Effector memory CD8-positive, alpha-beta T cell (primary cell): ENCODE measurements at regions not wholly inside any gene's neighbourhood (a gene's known extent, or its start where the extent isn't known, plus 50 kb on each side); places are given as distances from the start of the nearest gene placed in this dataset.

Source experiments
- ATAC-seq: fragments of 150-1000 bp; cut with Tn5 transposase; replicated peaks from 2 replicates; pipeline ENCODE4 v1.10.0; 2021; ENCODE audit warnings: mild to moderate bottlenecking, moderate library complexity
- DNase-seq, 3 experiments: peaks; one replicate each; pipeline ENCODE4 v3.0.0; 2021
- H3K27ac Mint-ChIP-seq, 2 donors: one replicate each; pipeline ENCODE4 v1.8.0; 2022; ENCODE audit warnings: mild to moderate bottlenecking in 2 of 2, mixed read lengths in 2 of 2, moderate library complexity in 2 of 2
- H3K27me3 Mint-ChIP-seq, 2 donors: one replicate each; pipeline ENCODE4 v1.8.0; 2022; ENCODE audit warnings: mixed read lengths in 2 of 2
- H3K36me3 Mint-ChIP-seq: one replicate; pipeline ENCODE4 v1.8.0; 2022; ENCODE audit warnings: mild to moderate bottlenecking, moderate library complexity, mixed read lengths; ENCODE audit not compliant: insufficient read depth
- H3K4me1 Mint-ChIP-seq, 2 donors: one replicate each; pipeline ENCODE4 v1.8.0; 2022; ENCODE audit warnings: low read depth in 2 of 2, mixed read lengths in 2 of 2
- H3K4me3 Mint-ChIP-seq, 2 donors: one replicate each; pipeline ENCODE4 v1.8.0; 2022; ENCODE audit warnings: mild to moderate bottlenecking in 2 of 2, mixed read lengths in 2 of 2, moderate library complexity in 2 of 2
- H3K9me3 Mint-ChIP-seq, 2 donors: one replicate each; pipeline ENCODE4 v1.8.0; 2022; ENCODE audit warnings: mixed read lengths in 2 of 2

DNA sequence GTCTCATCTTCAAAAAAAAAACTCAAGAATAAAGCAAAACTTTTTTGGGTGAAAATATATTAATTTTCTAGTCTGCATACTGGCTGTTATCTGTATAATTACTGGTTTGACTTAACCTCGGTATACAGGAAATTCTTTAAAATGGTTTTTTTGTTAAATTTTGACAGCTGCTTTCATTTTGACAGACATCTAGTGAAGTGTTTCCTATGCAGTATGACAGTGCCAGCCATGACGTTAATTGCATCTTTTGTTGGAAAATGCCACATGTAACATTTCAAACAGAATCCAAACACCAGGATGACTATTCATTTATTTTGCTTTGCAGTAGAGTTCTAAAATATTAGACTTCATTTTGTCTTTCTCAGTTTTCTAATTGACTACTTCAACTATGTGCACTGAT lies 460.4 kb downstream of the NXPH1 start:
- Mint-ChIP-seq H3K27me3 (no peaks in the 10 kb centered on the region), H3K4me3 (no peak overlapping the region), H3K9me3 (peaks cover 0 to 3% of the 10 kb centered on the region in 2 donors), H3K27ac (no peak overlapping the region), H3K36me3 (no peaks in the 10 kb centered on the region), H3K4me1 (no peaks in the 10 kb centered on the region)
- ATAC-seq (no peak), DNase-seq (no peak)

DNA sequence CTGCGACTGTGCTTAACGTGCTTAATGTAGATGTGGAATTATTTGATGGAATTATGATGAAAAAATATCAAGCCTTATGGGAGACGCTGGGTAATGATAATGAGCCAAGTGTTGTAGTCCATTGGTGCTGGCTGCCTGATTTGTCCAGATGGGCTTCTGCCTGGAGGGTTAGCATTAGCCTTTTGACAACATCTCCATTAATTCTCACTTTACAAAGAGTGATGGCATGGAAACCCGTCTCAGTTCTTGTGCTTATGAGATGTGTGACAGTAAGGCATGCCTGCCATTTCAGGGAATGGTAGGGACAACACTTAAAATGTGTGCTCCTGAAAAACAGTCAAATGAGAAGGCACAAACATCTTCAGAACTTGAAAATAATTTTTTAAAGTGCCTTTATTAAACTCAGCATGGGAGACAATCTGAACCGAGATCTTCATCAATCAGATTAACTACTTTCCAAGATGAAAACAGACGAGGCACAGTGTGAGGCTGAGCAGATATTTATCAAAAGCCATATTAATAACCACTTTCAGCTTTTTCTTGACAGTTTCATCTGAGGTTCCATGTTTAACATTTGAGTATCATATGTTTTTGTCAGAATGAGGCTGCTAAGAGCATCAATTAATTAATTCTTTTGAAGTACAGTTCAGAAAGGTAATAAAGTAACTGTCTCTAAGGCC lies 473.1 kb downstream of the NXPH1 start:
- H3K4me1 Mint-ChIP-seq, result no peaks in the 10 kb centered on the region
- no peaks in the 10 kb centered on the region for H3K27me3 Mint-ChIP-seq
- H3K4me3 Mint-ChIP-seq, result no peak overlapping the region
- no peak overlapping the region for H3K27ac Mint-ChIP-seq
- no peaks in the 10 kb centered on the region for H3K36me3 Mint-ChIP-seq
- peaks cover 0 to 6% of the 10 kb centered on the region in 2 donors for H3K9me3 Mint-ChIP-seq
- DNase-seq, result no peak
- no peak for ATAC-seq

DNA sequence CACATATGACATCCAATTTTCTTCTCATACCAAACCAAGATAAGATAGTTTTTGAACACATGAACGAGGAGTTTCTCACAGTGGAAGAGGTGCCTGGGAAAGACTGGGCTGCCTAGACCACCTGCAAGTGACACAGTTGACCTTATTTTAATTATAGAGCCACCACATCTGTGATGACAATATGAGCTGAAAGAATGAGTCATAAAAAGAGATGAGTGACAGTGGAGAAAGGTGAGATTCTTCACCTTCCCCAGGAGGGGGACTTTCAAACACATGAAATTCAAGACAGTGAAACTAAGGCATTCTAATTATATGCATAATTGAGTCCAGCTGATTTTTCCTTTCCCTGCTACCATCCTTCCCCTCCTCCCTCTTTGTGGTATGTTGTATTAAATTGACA lies 475.5 kb downstream of the NXPH1 start:
- peaks cover 0 to 3% of the 10 kb centered on the region in 2 donors for H3K9me3 Mint-ChIP-seq
- DNase-seq (no peak), ATAC-seq (no peak)
- no peak overlapping the region for H3K4me3 Mint-ChIP-seq
- no peaks in the 10 kb centered on the region for H3K36me3 Mint-ChIP-seq
- no peaks in the 10 kb centered on the region for H3K4me1 Mint-ChIP-seq
- H3K27me3 Mint-ChIP-seq, result no peaks in the 10 kb centered on the region
- no peak overlapping the region for H3K27ac Mint-ChIP-seq

DNA sequence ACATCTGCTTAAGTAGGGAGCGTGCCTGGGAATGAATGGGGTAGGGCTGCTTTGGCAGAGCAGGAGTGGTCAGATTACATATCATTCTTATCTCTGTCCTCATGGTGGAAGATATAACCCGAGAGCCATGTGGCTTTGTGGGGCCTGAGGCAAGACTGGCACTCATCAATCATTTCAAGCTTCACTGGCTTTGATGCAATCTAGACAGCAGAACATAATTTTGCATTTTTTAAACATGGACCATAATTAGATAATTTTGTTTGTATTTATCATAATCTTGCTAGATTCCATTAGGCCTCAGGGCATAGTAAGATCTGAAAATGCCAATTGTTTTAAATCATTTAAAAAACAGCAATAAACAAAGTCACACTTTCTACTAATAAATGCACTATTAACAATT lies 480.3 kb downstream of the NXPH1 start:
- Mint-ChIP-seq H3K4me3 (no peak overlapping the region), H3K4me1 (no peaks in the 10 kb centered on the region), H3K27ac (no peak overlapping the region), H3K9me3 (peaks cover 0 to 2% of the 10 kb centered on the region in 2 donors), H3K36me3 (no peaks in the 10 kb centered on the region), H3K27me3 (no peaks in the 10 kb centered on the region)
- ATAC-seq (no peak), DNase-seq (no peak)

DNA sequence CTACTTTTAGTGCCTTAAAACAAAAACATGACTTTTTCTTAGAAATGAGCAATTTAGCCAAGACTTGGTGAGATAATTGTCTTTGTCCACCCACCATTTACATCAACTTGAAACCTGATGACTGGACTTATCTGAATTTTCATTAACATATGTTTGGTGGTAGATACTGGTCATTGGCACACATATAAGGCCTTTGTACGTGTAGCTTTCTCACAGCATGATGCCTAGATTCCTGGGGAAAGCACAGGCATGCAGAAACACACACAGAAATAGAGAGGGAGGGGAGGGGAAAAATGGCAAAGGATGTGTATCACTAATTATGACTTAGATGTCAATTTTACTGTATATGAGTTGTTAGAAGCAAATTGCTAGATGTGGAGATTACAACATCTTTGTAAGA lies 488.4 kb downstream of the NXPH1 start:
- Mint-ChIP-seq H3K36me3 (no peaks in the 10 kb centered on the region), H3K27ac (no peak overlapping the region)
- no peak for DNase-seq

DNA sequence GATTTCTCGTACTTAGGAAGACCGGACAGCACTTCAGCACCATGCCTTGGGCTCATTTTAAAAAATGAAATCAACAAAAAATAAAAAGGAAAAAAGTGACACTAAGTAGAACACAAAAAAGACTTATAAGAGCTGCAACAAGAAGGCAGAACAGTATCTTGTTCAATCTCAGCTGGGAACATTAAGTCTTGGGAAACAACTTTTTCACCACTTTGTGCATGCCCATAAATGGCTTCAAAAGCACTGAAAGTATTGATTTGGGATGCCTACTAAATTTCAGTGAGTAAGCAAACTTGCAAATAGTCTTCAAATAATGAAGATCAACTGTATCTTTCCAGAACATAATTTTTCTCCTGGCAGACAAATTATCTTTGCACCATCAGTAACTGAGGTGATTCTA lies 489.3 kb downstream of the NXPH1 start:
- ATAC-seq, result no peak
- Mint-ChIP-seq H3K27ac (no peak overlapping the region), H3K4me1 (no peaks in the 10 kb centered on the region), H3K36me3 (no peaks in the 10 kb centered on the region), H3K27me3 (no peaks in the 10 kb centered on the region), H3K4me3 (no peak overlapping the region), H3K9me3 (peaks cover 0 to 5% of the 10 kb centered on the region in 2 donors)
- DNase-seq, result no peak

More for the DNA sequence above, 488.4 kb downstream of the NXPH1 start:
- no peaks in the 10 kb centered on the region for H3K4me1 Mint-ChIP-seq
- ATAC-seq, result no peak
- no peaks in the 10 kb centered on the region for H3K27me3 Mint-ChIP-seq
- H3K9me3 Mint-ChIP-seq, result peaks cover 0 to 5% of the 10 kb centered on the region in 2 donors
- H3K4me3 Mint-ChIP-seq, result no peak overlapping the region

DNA sequence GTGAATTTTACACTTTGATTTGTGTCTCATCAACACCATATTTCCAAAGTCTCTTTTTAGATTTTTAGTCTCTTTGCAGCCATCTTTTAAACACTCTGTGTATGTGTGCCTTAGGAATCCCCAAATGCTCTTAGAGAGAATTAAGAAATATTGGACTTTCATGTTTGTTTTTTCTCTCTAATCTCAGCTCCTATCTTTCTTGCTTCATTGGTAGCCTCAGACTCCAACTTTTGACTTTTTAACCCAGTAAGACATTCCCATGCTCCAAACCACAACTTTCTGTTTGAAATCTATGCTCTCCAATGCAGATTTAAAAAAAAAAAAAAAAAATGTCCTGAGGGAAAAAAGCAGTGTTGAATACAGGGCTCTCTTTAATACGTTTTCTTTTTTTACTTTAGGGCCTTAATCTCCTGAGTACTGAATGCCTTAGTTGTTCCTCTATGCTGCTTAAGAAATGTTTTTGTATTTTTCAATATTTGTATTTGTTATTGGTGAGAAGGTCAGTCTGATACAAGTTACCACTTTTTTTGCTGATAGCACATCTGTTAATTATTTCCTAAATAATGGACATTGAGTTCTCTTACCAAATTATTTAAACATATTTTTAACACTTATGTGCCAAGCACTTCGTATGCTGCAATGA lies 489.9 kb downstream of the NXPH1 start:
- Mint-ChIP-seq H3K4me3 (no peak overlapping the region), H3K9me3 (peaks cover 0 to 5% of the 10 kb centered on the region in 2 donors), H3K4me1 (no peaks in the 10 kb centered on the region), H3K36me3 (no peaks in the 10 kb centered on the region), H3K27me3 (no peaks in the 10 kb centered on the region), H3K27ac (no peak overlapping the region)
- DNase-seq, result no peak
- no peak for ATAC-seq

DNA sequence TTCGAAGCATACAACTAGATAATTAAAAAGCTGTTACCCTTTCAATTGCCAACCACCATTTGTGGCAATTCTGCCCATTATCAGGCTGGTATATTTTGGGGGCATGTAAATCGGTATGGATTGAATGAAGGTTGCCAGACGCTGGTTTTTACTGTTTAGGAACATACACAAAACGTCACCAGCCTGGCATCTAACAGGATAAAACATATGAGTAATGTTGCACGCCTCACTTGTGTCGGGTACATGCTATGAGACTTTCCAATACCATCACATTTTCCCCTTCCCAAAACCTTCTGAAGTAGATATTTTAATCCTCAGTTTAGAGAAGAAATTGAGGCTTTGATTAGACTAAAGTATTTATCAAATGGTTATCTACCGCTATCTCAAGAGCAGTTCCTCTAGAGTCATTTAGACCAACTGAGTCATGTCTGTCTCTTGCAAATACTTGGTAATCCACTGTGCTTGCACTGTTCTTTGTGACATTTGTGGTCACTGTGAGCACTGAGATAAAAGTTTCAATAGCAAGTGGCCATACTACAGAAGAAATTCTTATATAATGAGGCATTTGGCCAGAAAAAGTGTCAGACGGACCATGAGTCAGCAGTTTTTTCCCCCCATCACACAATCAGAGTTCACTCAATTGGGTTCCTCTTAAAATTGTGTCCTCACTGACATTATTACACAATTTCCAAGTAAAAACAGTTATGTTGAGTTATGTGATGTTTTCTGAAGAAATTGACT lies 498.7 kb downstream of the NXPH1 start:
- Mint-ChIP-seq H3K4me1 (no peaks in the 10 kb centered on the region), H3K36me3 (no peaks in the 10 kb centered on the region), H3K4me3 (no peak overlapping the region), H3K27me3 (no peaks in the 10 kb centered on the region), H3K27ac (no peak overlapping the region), H3K9me3 (peaks cover 8 to 21% of the 10 kb centered on the region in 2 donors)
- ATAC-seq, result no peak
- DNase-seq, result no peak

DNA sequence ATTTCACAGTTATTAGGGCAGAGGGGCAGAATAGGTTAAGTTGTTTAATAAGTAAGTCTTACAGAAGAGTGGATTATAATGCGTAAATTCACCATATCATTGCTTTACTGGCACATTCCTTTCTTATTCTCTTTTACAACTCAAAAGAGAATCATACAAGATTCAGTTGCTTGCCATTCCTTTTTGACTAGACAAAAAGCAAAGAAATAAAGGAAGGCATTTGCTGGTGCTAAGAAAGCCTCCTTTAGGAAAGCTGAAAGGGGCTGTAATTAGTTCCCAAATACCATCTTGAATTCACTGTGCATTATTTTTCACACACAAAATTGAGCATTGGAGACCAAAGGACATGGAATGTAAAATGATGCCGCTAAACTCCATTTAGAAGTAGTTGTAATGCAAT lies 499.3 kb downstream of the NXPH1 start:
- no peaks in the 10 kb centered on the region for H3K27me3 Mint-ChIP-seq
- H3K27ac Mint-ChIP-seq, result no peak overlapping the region
- no peaks in the 10 kb centered on the region for H3K36me3 Mint-ChIP-seq
- ATAC-seq (no peak), DNase-seq (no peak)
- no peaks in the 10 kb centered on the region for H3K4me1 Mint-ChIP-seq
- peaks cover 8 to 26% of the 10 kb centered on the region in 2 donors for H3K9me3 Mint-ChIP-seq
- H3K4me3 Mint-ChIP-seq, result no peak overlapping the region

DNA sequence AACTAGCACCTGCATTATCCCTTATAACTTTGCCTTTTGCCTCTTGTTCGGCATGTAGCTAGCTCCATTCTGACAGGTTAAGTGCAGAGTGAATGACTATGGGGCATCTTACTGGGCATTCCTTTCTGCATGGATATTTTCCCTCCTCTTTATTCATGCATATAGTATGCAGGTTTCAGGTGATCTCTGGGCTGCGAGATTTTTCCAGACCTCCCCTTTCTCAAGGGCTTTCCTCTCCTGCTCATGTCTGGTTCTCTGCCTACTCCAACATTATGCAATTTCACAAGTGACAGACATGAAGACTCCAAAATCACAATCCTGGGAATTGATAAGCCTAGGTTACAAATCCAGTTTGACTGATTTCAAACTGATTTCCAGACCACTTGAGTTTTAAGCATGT lies 503.8 kb downstream of the NXPH1 start:
- Mint-ChIP-seq H3K4me1 (no peaks in the 10 kb centered on the region), H3K4me3 (no peak overlapping the region), H3K27ac (no peak overlapping the region), H3K27me3 (no peaks in the 10 kb centered on the region), H3K36me3 (no peaks in the 10 kb centered on the region), H3K9me3 (peaks cover 19 to 26% of the 10 kb centered on the region in 2 donors)
- DNase-seq (no peak), ATAC-seq (no peak)

DNA sequence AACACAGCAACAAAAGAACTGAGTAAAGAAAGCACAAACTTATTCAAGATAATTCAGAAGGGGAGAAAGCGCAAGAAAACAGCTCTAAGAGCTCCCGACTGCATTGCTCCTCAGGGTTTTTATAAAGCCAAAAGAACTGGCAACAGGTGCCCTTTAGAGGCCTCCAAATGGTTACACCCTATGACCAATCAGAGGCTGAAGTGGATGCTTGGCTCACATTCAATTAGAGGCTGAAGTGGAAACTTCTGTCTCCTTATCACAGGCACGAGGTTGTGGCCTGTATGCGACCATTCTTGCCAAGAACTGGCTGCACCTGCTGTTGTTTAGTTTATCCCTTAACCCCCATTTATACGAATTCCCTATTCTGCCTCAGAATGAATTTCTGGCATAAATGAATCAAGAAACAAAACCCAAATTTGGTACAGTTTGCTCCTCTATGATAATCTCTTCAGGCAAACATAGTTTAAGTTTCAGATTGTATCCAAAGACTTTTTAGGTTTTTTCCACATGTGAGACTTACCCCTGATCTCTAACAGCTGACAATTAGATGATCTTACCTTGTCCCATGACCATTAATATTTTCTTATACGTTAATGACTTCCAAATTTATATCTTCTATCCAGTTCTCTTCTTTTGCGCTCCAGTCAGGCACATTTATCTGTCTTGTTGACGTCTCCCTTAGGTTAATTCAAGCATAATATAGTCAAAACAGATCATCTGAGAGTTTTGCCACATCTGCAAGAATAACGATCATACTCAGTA lies 504.8 kb downstream of the NXPH1 start:
- no peaks in the 10 kb centered on the region for H3K27me3 Mint-ChIP-seq
- no peaks in the 10 kb centered on the region for H3K4me1 Mint-ChIP-seq
- no peak overlapping the region for H3K27ac Mint-ChIP-seq
- no peaks in the 10 kb centered on the region for H3K36me3 Mint-ChIP-seq
- DNase-seq (no peak), ATAC-seq (no peak)
- no peak overlapping the region for H3K4me3 Mint-ChIP-seq
- peaks cover 25 to 26% of the 10 kb centered on the region in 2 donors for H3K9me3 Mint-ChIP-seq

DNA sequence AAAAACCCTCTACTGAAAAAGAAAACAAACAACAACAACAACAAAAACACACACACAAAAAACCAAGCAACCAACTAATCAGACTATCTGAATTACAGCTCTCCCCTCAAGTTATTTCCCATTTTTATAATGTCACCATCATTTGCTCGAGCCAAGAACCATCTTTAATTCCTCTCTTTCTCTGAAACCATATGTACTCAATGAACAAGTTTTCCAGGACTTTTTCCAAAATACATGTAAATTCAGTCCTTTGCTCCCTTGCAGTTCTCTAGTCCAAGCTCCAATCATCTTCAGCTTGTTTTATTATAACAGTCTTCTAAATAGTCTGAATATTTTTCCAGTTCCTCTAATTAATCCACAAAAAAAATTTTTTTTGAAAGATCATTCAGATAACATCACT lies 506.0 kb downstream of the NXPH1 start:
- no peaks in the 10 kb centered on the region for H3K27me3 Mint-ChIP-seq
- H3K4me3 Mint-ChIP-seq, result no peak overlapping the region
- H3K4me1 Mint-ChIP-seq, result no peaks in the 10 kb centered on the region
- no peak for ATAC-seq
- no peaks in the 10 kb centered on the region for H3K36me3 Mint-ChIP-seq
- no peak overlapping the region for H3K27ac Mint-ChIP-seq
- peaks cover 23 to 26% of the 10 kb centered on the region in 2 donors for H3K9me3 Mint-ChIP-seq
- no peak for DNase-seq

DNA sequence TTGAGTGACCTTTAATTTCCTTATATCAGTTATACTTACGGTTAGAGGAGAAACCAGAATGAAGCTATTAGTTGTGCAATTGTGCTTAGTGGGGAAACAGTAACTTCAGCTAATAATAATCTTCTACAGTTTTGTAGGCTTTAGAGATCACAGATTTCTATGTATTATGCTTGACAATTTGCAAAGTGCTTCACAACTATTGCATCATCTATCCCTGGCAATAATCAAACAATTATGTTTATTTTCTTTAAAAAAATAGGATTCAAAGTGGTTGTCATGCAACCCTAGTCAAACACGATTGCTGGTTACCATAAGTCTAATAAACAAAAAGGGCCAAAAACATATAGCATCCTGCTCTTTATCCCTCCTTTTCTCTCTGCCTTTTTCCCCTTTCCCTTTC lies 530.3 kb downstream of the NXPH1 start:
- Mint-ChIP-seq H3K36me3 (no peaks in the 10 kb centered on the region), H3K27me3 (no peaks in the 10 kb centered on the region), H3K4me1 (no peaks in the 10 kb centered on the region), H3K9me3 (peaks cover 0 to 11% of the 10 kb centered on the region in 2 donors), H3K4me3 (no peak overlapping the region), H3K27ac (no peak overlapping the region)
- ATAC-seq (no peak), DNase-seq (no peak)
